T-helper 2 cell (primary cell): ENCODE measurements at regions not wholly inside any gene's neighbourhood (a gene's known extent, or its start where the extent isn't known, plus 50 kb on each side); places are given as distances from the start of the nearest gene placed in this dataset.

Experiments
- DNase-seq, 5 experiments: peaks; one replicate each; pipeline versions ENCODE4 v3.0.0 to v3.0.0-alpha.2; 2012 to 2022

- DNase-seq: no peak
Observed at GRCh38 chr12:68102731-68103130, 56.8 kb downstream of the IFNG start.

DNA sequence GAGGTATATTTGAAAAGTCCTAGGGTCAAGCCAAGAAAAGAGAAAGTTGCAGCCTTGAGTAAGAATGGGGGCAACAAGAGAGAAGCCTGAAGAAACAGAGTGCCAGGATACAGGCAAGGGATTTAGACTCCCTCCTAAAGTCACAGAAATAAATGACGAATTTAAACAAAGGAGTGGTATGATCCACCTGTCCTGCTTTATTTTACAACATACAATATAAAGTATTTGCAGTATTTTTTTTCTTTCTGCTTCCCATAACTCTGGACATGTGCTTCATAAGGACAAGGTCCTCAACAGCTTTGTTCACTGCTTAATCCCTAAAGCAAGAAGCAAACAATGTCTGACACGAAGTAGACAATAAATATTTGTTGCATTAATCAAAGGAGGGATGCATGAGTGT lies 57.4 kb downstream of the IFNG start:
- no peak for DNase-seq

GRCh38 chr12:68100241-68100640 lies 59.3 kb downstream of the IFNG start:
- DNase-seq: no peak

DNA sequence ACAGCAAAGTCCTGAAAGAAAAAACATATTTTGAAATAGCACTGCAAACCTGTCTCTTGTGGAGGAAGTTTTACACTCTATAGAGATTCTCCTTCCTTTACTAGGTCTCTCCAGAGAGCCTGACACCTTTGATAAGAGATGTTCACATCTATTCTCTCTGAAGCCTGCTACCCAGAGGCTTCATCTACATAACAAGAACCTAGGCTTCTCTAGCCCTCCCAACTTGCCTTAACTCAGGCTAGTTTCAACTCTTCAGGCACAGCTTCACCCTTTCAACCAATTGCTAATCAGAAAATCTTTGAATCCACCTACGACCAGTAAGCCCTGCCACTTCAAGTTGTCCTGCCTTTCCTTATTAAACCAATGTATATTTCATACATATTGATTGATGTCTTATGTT lies 60.6 kb downstream of the IFNG start:
- DNase-seq: no peak

DNA sequence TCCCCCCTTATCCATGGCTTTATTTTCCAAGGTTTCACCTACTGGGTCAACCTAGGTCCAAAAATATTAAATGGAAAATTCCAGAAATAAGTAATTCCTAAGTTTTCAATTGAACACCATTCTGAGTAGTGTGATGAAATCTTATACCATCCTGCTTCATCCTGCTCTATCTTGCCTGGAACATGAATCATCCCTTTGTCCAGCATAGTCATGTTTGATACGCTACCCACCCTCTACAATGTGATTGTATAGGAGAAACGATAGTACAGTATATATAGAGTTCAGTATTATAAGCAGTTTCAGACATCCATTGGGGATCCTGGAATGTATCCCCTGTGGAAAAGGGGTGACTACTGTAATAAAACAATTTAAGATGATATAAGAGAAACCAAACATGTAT lies 62.2 kb downstream of the IFNG start:
- no peak for DNase-seq

- DNase-seq: no peak
Observed at GRCh38 chr12:68094645-68095395, 64.7 kb downstream of the IFNG start.

DNA sequence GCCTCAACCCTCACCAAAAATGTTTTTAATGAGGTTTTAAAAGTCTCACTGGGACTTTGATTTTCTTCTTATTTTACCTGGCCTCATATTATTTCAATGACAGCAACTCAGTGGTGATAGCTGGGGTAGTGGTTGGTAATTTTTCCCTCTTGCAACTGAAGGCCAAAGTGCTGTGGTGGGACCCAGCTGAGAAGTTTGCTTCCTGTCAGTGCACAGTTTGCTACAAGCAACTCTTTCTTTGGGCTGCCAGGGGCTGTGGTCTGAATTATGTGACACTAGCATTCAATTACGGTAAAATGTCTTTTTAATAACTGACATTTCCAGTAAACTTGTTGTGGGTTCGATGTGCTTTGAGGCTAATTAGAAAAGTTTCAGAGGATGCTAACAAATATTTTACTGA lies 65.3 kb downstream of the IFNG start:
- DNase-seq: no peak

DNA sequence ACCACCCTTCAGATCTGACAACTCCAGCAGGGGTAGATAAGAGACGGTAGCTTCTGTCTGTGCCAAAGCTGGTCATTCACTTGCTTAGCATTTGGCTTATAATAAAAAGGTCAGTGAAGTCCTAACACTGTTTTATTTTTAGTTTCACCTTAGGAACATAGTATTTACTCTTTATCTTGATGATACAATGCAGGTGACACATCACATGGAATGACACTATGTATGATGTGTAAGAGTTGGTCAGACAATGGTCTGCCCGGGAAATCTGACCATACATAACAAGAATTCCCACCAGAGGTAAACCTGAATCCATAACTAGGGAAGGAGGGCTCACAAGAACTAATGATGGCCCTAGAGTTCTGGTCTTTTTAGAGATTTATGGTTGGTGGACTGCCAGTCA lies 66.6 kb downstream of the IFNG start:
- no peak for DNase-seq

- DNase-seq: no peak
Observed at GRCh38 chr12:68089101-68089500, 70.4 kb downstream of the IFNG start.

- no peak for DNase-seq
Observed at GRCh38 chr12:68086019-68086603, 73.4 kb downstream of the IFNG start.

DNA sequence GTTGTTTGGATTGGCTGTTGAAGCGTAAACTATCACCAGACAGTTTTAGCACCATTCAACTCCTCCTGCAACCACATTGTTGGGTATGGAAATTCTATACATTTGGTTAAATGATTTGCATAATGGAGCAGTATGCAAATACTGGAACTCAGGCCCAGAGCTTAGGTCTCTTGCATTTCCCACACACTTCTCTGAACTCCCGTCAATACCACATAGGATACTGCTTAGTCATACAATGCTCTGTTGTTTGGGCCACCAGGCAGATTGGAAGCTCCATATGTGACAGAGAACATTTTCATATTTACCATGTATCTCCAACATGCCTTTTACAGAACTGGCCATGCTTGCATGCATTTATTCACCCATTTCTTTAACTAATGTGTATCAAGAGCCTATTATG lies 78.0 kb downstream of the IFNG start:
- no peak for DNase-seq

GRCh38 chr12:68080577-68080976 lies 79.0 kb downstream of the IFNG start:
- DNase-seq: peak in 2 of 5 experiments; percentile 10 to 43

DNA sequence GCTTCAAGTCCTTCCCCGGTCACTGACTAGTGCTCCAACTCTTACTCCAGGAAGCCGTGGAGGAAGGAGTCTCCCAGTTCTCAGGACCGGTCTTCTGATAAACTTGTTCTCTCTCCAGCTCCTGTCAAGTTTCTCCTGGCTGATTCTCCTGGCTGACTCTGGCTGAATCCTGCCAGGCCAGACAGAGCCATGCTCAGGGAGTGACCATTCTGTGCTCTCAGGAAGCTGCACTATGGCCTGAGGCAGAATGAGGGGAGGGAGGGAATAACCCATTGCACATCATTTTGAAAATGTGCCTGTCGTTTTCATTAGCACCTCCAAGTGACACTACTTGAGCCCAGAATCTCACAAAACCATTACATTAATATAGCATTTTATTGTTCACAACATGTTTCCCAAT lies 80.8 kb downstream of the IFNG start:
- no peak for DNase-seq

DNA sequence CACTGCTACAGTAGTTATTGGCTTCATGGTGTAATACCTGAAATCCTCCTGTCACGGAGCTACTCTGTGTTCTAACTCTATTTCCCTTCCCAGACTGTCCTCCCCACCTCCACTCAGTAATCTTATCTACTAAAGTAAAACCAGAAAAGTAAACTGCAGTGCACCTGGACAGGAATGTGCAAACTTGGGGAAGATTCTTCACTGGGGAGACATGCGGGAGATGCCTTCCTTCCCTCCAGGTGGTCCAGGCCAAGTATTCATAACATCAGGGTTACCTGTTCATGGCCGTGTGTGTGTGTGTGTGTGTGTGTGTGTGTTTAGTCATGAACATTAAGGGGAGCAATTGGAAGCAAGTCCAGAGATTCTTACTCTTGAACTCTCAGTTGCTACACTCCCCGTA lies 84.1 kb downstream of the IFNG start:
- no peak for DNase-seq

- no peak for DNase-seq
Observed at GRCh38 chr12:68074306-68075027, 85.1 kb downstream of the IFNG start.

DNA sequence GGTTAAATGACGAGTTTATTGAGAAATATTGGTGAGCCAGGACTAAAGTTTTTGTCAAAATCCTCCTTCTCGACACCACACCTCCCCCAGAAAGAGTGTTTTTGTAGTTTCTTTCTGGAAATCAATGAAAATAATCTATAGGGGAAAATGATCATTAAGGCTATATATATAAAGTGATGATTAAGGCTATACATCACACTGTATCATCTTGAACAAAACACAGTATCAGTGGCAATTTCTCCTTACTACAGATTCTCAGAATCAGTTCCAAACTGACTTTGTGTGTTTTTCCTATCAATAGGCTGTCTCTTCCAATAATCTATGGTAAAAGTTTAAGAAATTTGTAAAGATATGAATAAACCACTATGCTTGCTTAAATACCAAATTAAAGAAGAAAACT lies 81.7 kb downstream of the IFNG-AS1 start:
- no peak for DNase-seq
